ENCODE measurements at regions not wholly inside any gene's neighbourhood (a gene's known extent, or its start where the extent isn't known, plus 50 kb on each side); places are given as distances from the start of the nearest gene placed in this dataset.

GRCh38 chr13:27855381-27855780, 63.1 kb downstream of the GSX1 start:
- TF ChIP-seq CTCF (IDR thresholded peaks at IDR 0.05) = no peak
- TF ChIP-seq EZH2phosphoT487 (IDR thresholded peaks at IDR 0.05) = no peak

All from neural progenitor cell (in vitro differentiated cells).